Renal pelvis (tissue), 1 donor: ENCODE measurements at regions not wholly inside any gene's neighbourhood (a gene's known extent, or its start where the extent isn't known, plus 50 kb on each side); places are given as distances from the start of the nearest gene placed in this dataset.
"Not testable (repeated sequence)": the region's sequence is repeated elsewhere in the genome, so short reads cannot be mapped to it uniquely, and the experiment has no call there.

Experiments
- DNase-seq: peaks from one replicate; pipeline ENCODE4 v3.0.0-alpha.2; 2013

GRCh38 chr3:105119801-105120340, 246.8 kb upstream of the ALCAM start:
- no peak for DNase-seq

- no peak for DNase-seq
Observed at GRCh38 chr3:105130911-105131310, 235.8 kb upstream of the ALCAM start.

DNA sequence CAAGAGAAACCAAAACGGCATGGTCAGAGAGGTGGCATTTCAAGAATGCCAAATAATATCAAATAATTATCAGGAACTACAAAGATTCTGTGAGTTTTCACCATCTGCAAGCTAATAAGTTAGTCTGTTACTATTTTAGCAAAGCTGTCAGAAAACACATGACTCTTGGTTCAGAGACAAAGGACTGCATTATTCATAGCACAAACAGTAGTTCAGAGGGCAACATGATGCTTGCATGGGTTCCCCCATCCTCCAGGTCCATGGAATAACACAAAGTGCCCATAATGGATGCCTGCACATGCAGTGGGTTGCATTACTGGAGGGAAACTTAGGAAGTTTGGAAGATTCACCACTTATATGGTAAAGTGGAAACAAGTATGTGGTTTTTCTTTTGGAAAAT, 228.8 kb upstream of the ALCAM start:
- no peak for DNase-seq

- DNase-seq, result no peak
Observed at GRCh38 chr3:105139881-105140560, 226.7 kb upstream of the ALCAM start.

GRCh38 chr3:105140899-105141367, 225.8 kb upstream of the ALCAM start:
- DNase-seq, result no peak

GRCh38 chr3:105144837-105145236, 221.9 kb upstream of the ALCAM start:
- no peak for DNase-seq

- no peak for DNase-seq
Observed at GRCh38 chr3:105145511-105145910, 221.2 kb upstream of the ALCAM start.

DNA sequence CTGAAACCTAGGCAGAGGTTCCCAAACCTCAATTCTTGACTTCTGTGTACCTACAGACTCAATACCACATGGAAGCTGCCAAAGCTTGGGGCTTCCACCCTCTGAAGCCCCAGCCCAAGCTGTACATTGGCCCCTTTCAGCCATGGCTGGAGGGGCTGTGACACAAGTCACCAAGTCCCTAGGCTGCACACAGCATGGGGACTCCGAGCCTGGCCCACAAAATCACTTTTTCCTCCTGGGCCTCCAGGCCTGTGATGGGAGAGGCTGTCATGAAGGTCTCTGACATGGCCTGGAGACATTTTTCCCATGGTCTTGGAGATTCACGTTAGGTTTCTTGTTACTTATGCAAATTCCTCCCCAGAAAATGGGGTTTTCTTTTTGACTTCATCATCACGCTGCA, 217.5 kb upstream of the ALCAM start:
- not testable (repeated sequence) for DNase-seq

GRCh38 chr3:105152987-105153386, 213.7 kb upstream of the ALCAM start:
- DNase-seq, result no peak

DNA sequence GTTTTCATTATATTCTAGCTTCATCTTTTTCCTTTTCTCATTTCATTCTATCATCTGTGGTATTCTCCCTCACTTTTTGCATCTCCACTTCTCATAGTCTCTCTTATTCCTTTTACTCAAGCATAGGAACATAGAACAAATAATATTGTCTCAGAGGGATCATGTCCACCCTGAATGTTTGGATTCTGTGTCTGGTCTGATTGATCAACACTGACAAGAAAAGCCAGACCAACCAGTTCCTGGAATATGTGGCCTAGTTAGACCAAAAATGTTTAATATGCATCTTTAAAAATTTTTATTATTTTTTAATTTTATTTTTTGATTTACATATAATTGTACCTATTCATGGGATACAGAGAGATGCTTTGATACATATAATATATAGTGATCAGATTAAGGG, 212.0 kb upstream of the ALCAM start:
- DNase-seq, result no peak

DNA sequence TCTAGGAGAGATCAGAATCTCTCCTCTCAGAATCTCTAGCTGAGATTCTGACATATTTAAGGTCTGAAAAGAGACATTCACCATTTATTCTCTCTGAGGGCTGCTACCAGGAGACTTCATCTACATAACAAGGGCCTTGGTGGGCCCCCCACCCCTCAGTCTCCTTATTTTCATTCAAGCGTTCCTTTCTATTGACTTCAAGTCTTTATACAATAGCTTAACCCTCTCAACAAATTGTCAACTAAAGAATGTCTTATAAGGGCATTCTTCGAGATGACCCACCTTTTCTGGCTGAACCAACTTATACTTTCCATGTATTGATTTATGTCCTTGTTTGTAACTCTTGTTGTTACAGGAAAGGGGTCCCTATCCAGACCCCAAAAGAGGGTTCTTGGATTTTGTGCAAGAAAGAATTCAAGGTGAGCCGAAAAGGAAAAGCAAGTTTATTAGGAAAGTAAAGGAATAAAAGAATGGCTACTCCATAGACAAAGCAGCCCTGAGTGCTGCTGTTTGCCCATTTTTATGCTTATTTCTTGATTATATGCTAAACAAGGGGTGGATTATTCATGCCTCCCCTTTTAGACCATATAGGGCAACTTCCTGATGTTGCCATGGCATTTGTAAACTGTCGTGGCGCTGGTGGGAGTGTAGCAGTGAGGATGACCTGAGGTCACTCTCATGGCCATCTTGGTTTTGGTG, 209.5 kb upstream of the ALCAM start:
- no peak for DNase-seq

- no peak for DNase-seq
Observed at GRCh38 chr3:105157766-105158085, 209.0 kb upstream of the ALCAM start.

- no peak for DNase-seq
Observed at GRCh38 chr3:105158286-105158685, 208.4 kb upstream of the ALCAM start.

- DNase-seq, result no peak
Observed at GRCh38 chr3:105162448-105162847, 204.3 kb upstream of the ALCAM start.

DNA sequence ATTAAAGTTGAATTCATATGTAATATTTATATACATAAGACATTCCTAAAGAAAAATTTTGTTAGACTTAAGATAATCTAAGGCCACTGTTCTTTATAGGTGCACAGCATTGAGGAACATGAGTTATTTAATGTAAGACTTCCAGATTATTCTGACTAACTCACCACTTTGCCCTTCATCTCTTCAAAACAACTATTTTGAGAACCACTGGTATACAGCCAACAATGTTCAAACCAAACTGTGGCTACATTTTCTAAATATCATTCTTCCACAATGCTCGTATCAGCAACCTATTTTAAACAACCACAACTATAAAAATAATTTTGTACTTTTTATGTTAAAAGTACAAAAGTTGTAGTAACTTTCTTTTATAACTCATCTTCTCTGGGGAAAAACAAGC, 199.8 kb upstream of the ALCAM start:
- no peak for DNase-seq

- DNase-seq, result no peak
Observed at GRCh38 chr3:105170423-105170822, 196.3 kb upstream of the ALCAM start.

GRCh38 chr3:105174017-105174615, 192.6 kb upstream of the ALCAM start:
- no peak for DNase-seq

DNA sequence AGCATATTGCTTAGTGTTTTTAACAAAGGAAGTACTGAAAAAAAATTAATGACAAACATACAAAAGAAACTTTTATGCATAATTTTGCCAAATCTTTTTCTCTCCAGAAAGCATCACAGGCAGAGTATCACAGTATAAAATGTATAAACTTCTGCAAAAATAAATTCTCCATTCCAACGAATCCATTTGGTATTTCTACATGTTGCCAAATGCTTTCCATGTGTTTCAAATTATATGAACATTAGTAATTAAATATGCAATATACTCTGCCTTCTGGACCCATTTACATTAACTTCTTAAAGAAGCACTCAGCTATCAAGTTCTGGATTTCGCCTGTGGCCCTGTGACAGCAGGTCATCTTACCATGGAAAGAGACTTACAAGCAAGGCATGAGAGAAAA, 189.1 kb upstream of the ALCAM start:
- DNase-seq, result no peak

- DNase-seq, result no peak
Observed at GRCh38 chr3:105187344-105187743, 179.4 kb upstream of the ALCAM start.

GRCh38 chr3:105195260-105195659, 171.4 kb upstream of the ALCAM start:
- DNase-seq, result no peak

DNA sequence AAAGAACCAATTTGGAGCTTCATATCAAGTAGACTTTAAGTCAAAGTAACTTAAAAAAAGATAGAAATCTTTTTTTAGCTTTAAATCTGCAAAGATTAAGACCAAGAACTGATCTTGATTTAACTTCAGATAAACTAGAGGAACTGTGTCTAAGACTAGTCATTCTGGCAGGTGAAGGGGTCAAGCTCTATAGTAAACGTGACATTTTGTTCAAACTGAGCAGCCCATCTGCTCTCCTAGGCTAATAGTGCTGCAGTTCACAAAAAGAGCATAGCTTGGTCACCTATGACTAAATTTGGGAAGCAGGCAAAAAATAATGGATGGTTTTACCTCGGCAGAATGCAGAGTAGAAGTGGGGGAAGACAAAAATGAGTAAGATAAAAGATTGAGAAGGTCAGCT, 168.8 kb upstream of the ALCAM start:
- no peak for DNase-seq

- no peak for DNase-seq
Observed at GRCh38 chr3:105199217-105199616, 167.5 kb upstream of the ALCAM start.

DNA sequence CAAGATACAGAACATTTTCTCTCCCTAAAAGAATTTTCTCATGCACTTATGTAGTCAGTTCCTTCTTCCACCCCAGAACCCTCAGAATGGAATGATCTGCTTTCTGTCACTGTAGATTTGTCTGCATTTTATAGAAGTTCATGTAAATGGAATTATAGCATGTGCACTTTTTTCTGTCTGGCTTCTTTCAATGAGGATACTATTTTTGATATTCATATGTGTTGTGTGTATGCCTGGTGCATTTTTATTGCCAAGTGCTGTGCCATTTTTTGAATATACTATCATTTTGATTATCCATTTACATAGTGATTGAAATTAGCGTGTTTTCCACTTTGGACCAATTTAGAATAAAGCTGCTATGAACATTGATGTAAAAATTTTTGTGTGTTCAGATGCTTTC, 156.6 kb upstream of the ALCAM start:
- no peak for DNase-seq
